DMS79 (cell line): ENCODE measurements at regions not wholly inside any gene's neighbourhood (a gene's known extent, or its start where the extent isn't known, plus 50 kb on each side); places are given as distances from the start of the nearest gene placed in this dataset.

Experiments used
- DNase-seq: peaks from one replicate; lab custom pipeline; 2025; lab: John Stamatoyannopoulos, UW

- DNase-seq, result no peak
Observed at GRCh38 chr15:31828594-31828993, 201.7 kb upstream of the CHRNA7 start.

GRCh38 chr15:31830591-31830990 lies 199.7 kb upstream of the CHRNA7 start:
- no peak for DNase-seq

GRCh38 chr15:31831596-31831995 lies 198.7 kb upstream of the CHRNA7 start:
- no peak for DNase-seq

- no peak for DNase-seq
Observed at GRCh38 chr15:31834654-31835053, 195.7 kb upstream of the CHRNA7 start.

GRCh38 chr15:31839388-31839787 lies 190.9 kb upstream of the CHRNA7 start:
- no peak for DNase-seq

GRCh38 chr15:31840849-31841476 lies 189.4 kb upstream of the CHRNA7 start:
- DNase-seq, result no peak

- DNase-seq, result no peak
Observed at GRCh38 chr15:31842532-31843195, 187.7 kb upstream of the CHRNA7 start.

GRCh38 chr15:31843426-31844055 lies 186.8 kb upstream of the CHRNA7 start:
- no peak for DNase-seq

DNA sequence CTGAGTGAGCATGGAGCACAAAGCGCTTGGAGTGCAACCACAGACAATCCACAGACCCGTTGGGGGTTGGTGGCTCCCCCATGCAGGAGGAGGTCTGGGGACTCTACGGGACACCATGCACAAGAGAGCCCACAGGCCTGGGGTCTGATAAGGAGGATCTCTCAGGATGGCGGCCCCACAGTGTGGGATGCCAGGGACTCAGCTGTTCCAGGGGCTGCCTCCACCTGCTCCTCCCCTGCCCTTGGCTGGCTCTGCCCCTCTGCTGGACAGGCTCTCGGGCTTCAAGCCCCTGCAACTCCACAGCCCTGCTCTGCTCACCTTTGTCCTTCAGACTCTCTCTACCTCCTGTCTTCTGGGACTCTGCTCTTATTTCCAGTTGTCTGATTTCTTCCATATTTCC lies 184.5 kb upstream of the CHRNA7 start:
- DNase-seq, result no peak

DNA sequence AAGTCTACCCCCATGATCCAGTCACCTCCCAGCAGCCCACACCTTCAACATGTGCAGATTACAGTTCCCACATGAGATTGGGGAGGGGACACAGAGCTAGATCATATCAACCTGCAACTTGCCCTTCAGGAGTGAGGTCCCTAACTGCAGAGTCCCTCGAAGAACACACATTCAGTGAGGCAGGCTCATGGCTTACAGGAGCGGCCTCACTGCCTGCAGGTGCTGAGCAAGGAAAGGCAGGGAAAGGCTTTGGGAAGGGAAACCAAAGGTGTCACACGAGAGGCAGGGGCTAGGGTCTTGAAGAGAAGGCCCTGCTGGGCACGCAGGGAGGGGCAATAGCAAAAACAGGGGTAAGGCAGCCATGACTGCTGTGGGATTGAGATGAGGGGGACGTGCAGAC lies 182.4 kb upstream of the CHRNA7 start:
- no peak for DNase-seq

DNA sequence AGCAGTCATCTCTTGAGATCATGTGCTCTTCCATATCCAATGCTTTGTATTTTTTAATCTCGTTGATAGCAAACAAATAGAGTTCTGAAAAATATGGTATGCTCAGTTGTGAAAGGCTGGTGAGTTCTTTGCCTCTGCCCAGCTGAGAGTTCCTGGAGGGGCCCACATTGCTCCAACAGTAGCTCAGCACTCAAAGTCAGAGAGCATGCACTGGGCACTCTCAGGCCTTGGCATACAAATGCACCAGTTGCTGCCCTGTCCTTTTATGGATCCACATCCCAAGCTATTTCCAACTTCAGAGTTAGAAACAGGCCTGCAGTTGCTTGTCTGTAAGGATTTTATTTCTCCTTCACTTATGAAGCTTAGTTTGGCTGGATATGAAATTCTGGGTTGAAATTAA lies 181.7 kb upstream of the CHRNA7 start:
- no peak for DNase-seq

DNA sequence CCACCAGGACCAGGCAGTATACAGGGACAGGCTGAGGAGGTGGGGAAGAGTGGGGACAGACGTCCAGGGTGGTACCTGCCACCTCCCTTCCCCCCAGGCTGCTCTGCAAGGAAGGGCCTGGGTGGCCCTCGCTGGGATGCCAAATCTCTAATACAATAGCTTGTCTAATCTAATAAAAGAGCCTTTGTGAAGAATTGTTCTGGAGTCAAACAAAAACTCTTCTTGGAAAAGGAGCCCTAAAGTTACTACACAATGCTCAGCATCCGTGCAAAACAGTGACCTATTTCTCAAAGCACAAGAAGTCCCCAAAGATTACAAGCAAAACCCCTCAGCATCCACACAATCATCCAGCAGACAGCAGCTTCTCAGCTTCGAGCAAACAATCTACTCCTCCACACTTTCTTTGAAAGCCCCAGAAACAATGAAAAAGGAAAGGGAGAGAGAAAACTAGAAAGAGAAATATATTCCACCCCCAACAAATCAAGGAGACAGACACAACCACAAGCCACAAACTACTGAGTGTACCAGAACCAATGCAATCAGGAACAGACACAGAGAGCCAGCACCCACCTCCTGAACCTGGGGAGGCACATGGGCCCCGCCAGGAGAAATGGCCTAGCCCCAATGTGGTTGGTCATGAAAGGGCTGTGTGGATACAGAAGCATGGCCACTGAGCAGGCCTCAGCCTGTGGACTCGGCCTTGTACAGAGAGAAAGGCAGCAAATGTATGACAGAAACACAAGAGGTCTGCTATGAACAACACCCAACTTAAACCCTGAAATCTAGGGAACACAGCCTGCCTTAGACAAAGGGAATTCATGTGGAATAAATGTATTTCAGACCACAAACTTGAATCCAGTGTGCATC lies 177.1 kb upstream of the CHRNA7 start:
- DNase-seq, result no peak

GRCh38 chr15:31856581-31856980 lies 173.7 kb upstream of the CHRNA7 start:
- no peak for DNase-seq

- DNase-seq, result no peak
Observed at GRCh38 chr15:31857194-31857593, 173.1 kb upstream of the CHRNA7 start.

DNA sequence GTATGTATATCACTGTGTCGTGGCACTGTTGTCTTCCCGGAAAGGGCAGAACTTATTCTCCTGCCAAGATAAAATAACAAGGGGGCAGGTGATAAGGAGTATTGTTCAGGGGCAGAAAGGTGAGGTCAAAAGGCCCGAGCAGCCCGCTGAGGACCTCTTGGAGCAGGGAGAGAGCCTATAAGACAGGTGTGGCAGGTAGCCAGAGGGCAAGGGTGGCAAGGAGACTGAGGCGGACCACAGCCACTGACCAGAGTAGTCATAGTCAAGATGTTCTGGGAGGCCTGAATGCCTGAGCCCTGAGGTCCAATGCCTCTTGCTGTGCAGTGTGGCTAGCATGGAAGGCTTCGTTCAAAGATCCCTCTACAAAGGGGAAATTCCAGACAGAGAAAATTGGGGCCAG lies 172.3 kb upstream of the CHRNA7 start:
- DNase-seq, result no peak

GRCh38 chr15:31866248-31866647 lies 164.1 kb upstream of the CHRNA7 start:
- no peak for DNase-seq

- DNase-seq, result peak; percentile 4
Observed at GRCh38 chr15:31867536-31868442, 162.5 kb upstream of the CHRNA7 start.

DNA sequence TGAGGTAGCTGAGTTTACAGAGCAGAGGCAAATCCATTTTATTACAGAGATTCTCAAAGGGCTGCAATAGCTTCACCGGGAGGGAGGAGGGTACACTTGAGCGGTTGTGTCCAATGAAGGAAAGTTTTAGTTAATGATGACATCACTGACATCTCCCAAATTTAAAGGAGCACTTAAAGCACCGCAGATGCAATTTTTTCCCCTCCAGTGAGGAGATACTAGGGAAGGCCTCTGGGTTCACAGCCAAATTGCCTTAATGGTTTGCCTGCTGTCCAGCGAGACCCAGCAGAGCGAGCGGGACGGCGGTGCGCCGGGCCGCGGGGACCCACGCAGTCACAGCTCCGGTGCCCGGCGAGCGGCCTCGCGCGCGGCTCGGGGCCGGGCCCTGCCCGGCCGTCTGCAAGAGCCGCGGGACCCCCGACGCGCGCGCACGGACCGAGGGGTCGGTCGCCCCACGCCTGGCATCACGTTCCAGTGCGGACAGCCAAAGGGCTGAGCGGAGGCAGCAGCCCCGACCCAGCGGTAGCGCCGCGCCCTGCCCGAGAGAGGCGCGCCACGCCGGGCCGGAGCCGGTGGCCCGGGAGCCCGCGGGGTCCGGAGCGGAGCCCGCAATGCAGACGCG lies 160.5 kb upstream of the CHRNA7 start:
- no peak for DNase-seq

DNA sequence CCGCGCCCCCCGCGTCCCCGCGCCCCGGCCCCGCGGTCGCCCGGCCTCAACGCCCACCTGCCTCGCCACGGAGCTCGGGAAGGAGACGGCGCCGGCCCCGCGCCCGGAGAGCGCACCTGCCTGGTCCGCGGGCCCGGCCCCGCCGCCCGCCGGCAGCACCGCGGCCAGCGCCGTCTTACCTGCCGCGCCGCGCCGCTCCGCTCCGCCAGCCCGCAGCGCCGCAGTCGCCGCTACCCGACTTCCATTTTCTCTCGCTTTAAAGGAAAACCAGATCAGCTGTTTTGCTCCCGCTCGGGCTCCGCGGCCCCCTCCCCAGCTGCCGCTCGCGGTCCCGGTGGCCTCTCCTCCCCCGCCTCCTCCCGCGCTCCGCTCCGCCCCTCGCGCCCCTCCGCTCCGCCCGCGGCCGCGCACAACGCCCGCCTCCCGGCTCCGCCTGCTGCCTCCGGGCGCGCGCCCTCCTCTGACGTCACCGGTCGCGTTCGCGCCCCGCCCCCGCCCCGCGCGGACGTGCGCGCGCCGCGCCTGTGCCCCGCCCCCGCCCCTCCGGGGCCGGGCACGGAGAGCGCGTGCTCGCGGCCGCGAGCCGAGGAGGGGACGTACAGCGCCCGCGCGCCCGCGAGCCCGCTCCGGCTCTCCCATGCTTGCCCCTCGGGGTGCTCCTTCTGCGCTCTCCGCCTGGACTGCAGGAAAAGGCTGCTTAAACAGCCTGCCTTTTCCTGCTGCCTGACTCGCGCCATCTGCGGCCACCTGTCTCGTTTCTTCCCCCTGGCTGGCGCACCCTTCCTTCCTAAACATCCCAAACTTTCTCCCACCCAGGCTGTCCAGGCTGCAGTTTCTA lies 159.8 kb upstream of the CHRNA7 start, which contains the start of gene OTUD7A:
Gene OTUD7A, minus strand, starts transcription at position 346 of the 838 bp plus-strand sequence.
- peak; percentile 2 for DNase-seq
